Ascending aorta (tissue), 2 donors: ENCODE measurements at regions not wholly inside any gene's neighbourhood (a gene's known extent, or its start where the extent isn't known, plus 50 kb on each side); places are given as distances from the start of the nearest gene placed in this dataset.

ENCODE experiments used
- DNase-seq, 2 donors: peaks; one replicate each; pipeline ENCODE4 v3.0.0-alpha.2; 2019; ENCODE audit warnings: low spot score in 2 of 2
- H3K27ac ChIP-seq, 2 donors: fragments of 200-600 bp; sonication (generic); one replicate each; pipeline ENCODE4 v1.5.1; 2016 to 2017; ENCODE audit warnings: mild to moderate bottlenecking in 1 of 2
- H3K27me3 ChIP-seq: fragments of 200-600 bp; sonication (generic); one replicate; pipeline ENCODE4 v1.5.1; 2017
- H3K36me3 ChIP-seq, 2 donors: fragments of 200-600 bp; sonication (generic); one replicate each; pipeline ENCODE4 v1.5.1; 2016
- H3K4me1 ChIP-seq, 2 donors: fragments of 200-600 bp; sonication (generic); one replicate each; pipeline ENCODE4 v1.5.1; 2016 to 2017; ENCODE audit warnings: mild to moderate bottlenecking in 1 of 2
- H3K4me3 ChIP-seq, 2 donors: fragments of 200-600 bp; sonication (generic); one replicate each; pipeline ENCODE4 v1.5.1; 2016 to 2017; ENCODE audit warnings: mild to moderate bottlenecking in 1 of 2
- H3K9me3 ChIP-seq, 2 donors: fragments of 200-600 bp; sonication (generic); one replicate each; pipeline ENCODE4 v1.5.1; 2016
- intact Hi-C: fragments of 100-400 bp; cut with DNase I; formaldehyde crosslinking; loops from one replicate; pipeline ENCODE4 v1.15.1; 2023
- TF ChIP-seq, protein P1 (sequence below), 3 experiments: fragments of 200-600 bp in 2 of 3; fragments of 450-650 bp in 1 of 3; sonication (generic) in 2 of 3; IDR thresholded peaks; one replicate each; pipeline ENCODE4 v1.5.1; 2016 to 2019; ENCODE audit warnings: antibody characterized with exemption in 3 of 3, mild to moderate bottlenecking in 1 of 3, moderate library complexity in 1 of 3

DNA sequence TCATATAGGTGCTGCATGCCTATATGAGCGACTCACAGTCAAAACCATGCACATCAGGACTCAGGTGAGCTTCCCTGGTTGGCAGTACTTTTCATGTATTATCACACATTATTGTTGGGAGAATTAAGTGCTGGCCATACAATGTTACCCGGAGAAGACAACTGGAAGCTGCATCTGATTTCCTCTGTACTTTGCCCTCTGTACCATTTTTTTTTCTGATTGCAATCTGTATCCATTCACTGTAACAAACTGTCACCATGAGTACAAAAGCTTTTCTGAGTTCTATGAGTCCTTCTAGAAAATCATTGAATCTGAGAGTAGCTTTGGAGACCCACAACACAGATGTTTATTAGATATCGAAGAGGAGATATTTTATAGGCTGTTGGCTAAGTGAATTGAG lies 651.0 kb downstream of the NR2F1-AS1 start:
- intact Hi-C loops: no loop called here
- H3K27ac ChIP-seq: no peak overlapping the region
- H3K4me1 ChIP-seq: no peaks in the 10 kb centered on the region
- H3K36me3 ChIP-seq: no peaks in the 10 kb centered on the region
- H3K9me3 ChIP-seq: no peaks in the 10 kb centered on the region
- DNase-seq: no peak
- H3K27me3 ChIP-seq: no peaks in the 10 kb centered on the region
- H3K4me3 ChIP-seq: no peak overlapping the region
- TF ChIP-seq, protein P1, sequence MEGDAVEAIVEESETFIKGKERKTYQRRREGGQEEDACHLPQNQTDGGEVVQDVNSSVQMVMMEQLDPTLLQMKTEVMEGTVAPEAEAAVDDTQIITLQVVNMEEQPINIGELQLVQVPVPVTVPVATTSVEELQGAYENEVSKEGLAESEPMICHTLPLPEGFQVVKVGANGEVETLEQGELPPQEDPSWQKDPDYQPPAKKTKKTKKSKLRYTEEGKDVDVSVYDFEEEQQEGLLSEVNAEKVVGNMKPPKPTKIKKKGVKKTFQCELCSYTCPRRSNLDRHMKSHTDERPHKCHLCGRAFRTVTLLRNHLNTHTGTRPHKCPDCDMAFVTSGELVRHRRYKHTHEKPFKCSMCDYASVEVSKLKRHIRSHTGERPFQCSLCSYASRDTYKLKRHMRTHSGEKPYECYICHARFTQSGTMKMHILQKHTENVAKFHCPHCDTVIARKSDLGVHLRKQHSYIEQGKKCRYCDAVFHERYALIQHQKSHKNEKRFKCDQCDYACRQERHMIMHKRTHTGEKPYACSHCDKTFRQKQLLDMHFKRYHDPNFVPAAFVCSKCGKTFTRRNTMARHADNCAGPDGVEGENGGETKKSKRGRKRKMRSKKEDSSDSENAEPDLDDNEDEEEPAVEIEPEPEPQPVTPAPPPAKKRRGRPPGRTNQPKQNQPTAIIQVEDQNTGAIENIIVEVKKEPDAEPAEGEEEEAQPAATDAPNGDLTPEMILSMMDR (IDR thresholded peaks at IDR 0.05): no peak

DNA sequence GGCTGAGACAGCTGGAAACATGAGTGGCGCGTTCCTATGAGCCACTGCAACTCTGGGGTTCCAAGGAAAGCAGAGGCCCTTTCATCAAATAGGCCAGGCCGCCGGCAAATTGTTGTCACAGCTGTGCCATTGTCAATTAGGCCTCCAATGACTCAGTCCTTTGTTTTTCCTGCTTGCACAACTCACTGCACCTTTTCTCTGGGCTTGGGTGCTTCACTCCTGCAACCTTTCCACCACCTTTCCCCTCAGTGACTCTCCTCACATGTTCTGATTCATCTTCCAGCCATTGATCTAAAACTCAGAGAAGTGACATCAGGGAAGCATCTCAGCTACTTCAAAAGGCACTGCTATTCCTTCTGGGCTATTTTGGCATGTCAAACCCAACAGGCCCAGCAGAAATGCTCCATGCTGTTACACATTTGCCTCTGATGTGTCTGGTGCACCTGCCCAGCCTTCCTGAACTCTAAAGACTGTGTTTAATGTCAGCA lies 653.7 kb downstream of the NR2F1-AS1 start:
- TF ChIP-seq, protein P1 (IDR thresholded peaks at IDR 0.05): no peak
- intact Hi-C loops: no loop called here
- H3K4me1 ChIP-seq: no peaks in the 10 kb centered on the region
- H3K36me3 ChIP-seq: no peaks in the 10 kb centered on the region
- no peak for DNase-seq
- H3K4me3 ChIP-seq: no peak overlapping the region
- no peak overlapping the region for H3K27ac ChIP-seq
- no peaks in the 10 kb centered on the region for H3K9me3 ChIP-seq
- no peaks in the 10 kb centered on the region for H3K27me3 ChIP-seq

DNA sequence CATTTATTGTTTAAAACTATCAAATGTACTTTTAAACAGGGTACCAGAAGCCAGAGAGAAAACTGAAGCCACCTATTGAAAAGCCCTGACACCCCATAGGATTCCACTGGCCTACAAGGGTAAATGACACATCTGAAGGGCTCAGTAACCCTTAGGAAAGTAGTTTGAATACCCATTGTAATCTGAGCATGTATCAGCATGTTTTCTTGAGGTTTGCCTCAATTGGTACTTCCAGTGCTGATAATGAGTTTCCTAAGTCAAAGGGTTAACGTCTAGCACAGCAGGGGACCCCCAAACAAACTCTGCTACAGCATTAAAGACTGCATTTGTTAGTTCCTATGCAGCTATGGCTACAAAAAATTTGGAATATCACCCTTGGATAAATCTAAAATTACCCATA lies 657.1 kb downstream of the NR2F1-AS1 start:
- TF ChIP-seq, protein P1 (IDR thresholded peaks at IDR 0.05): no peak
- no peak for DNase-seq
- no peak overlapping the region for H3K4me3 ChIP-seq
- no peaks in the 10 kb centered on the region for H3K4me1 ChIP-seq
- intact Hi-C loops: no loop called here
- no peaks in the 10 kb centered on the region for H3K27me3 ChIP-seq
- no peak overlapping the region for H3K27ac ChIP-seq
- no peaks in the 10 kb centered on the region for H3K36me3 ChIP-seq
- H3K9me3 ChIP-seq: no peaks in the 10 kb centered on the region

DNA sequence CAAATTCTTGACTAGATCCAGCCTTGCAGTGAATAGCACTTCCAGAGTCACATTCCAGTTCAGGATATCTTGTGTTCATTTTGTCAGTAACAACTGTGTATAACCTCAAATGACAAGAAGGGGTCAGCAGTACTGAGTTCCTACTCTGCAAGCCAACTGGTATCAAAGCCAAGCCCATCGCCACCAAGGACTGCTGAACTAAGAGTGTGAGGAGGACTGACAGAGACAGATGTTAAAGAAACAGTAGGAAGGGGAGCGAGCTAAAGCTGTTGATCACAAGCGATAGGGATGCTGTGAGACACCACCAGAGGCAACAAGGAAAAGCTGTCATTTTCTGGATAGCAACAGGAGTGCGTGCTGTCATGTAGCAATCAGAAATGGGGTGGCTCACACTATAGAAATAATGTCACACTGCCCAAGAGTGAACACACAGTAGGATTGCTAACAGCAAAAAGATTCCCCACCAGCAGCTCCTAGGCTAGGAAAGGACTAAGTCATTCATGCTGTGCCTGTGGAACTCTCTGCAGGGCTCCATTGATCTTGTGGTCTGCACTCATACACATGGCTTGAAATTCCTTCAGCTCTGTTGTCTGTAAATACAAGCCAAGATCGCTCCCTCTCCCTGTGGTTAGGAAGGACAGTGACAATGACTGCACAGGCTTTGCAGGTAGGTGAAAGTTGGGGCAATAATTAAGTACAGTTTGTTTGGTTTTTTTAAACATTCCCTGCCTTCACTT lies 658.6 kb downstream of the NR2F1-AS1 start:
- Histone ChIP-seq H3K4me1 (no peaks in the 10 kb centered on the region), H3K27ac (no peak overlapping the region), H3K36me3 (no peaks in the 10 kb centered on the region), H3K9me3 (no peaks in the 10 kb centered on the region), H3K27me3 (no peaks in the 10 kb centered on the region), H3K4me3 (no peak overlapping the region)
- TF ChIP-seq, protein P1 (IDR thresholded peaks at IDR 0.05): no peak
- intact Hi-C loops: no loop called here
- DNase-seq: no peak

DNA sequence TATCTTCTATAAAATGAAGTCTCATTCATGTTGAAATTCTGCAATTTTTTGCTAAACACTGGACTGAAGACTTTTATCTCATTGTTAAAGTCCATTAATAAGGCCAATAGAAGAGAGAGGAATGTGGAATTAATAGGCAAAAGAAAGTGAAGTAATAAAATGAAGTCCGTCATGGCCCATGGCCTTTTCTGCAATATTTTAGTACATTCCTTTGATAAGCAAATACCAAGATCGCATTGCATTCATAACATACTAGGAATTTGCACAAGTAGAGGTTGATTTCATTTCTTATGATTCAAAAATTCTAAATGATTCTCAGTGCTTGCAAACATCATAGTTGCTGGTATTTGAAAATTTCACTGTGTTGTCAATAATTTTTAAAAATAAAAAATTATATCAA lies 664.0 kb downstream of the NR2F1-AS1 start:
- intact Hi-C loops: no loop called here
- TF ChIP-seq, protein P1 (IDR thresholded peaks at IDR 0.05): no peak
- H3K4me3 ChIP-seq: no peak overlapping the region
- no peak overlapping the region for H3K27ac ChIP-seq
- no peak for DNase-seq
- no peaks in the 10 kb centered on the region for H3K36me3 ChIP-seq
- no peaks in the 10 kb centered on the region for H3K9me3 ChIP-seq
- H3K27me3 ChIP-seq: no peaks in the 10 kb centered on the region
- no peaks in the 10 kb centered on the region for H3K4me1 ChIP-seq
